Activated CD4-positive, CD25-positive, alpha-beta regulatory T cell treated with anti-CD3 and anti-CD28 coated beads, Interleukin-2, amount 50 U/mL, for 24 hours (primary cell): ENCODE measurements at regions not wholly inside any gene's neighbourhood (a gene's known extent, or its start where the extent isn't known, plus 50 kb on each side); places are given as distances from the start of the nearest gene placed in this dataset.

Experiments used
- ATAC-seq, 2 donors: fragments of 150-1000 bp; cut with Tn5 transposase; one replicate each; pipeline ENCODE4 v1.10.0; 2021; ENCODE audit warnings: mild to moderate bottlenecking in 1 of 2, moderate library complexity in 1 of 2

- ATAC-seq, result no peak
Measured at GRCh38 chr9:88696501-88696900, 161.5 kb downstream of the NXNL2 start.

- ATAC-seq, result no peak
Measured at GRCh38 chr9:88697764-88698432, 162.9 kb downstream of the NXNL2 start.

GRCh38 chr9:88702985-88703384 lies 168.0 kb downstream of the NXNL2 start:
- no peak for ATAC-seq

- ATAC-seq, result no peak
Measured at GRCh38 chr9:88706193-88707113, 171.5 kb downstream of the NXNL2 start.

GRCh38 chr9:88710449-88710848 lies 175.5 kb downstream of the NXNL2 start:
- no peak for ATAC-seq

GRCh38 chr9:88711719-88712118 lies 176.7 kb downstream of the NXNL2 start:
- ATAC-seq, result no peak

GRCh38 chr9:88712484-88712883 lies 177.5 kb downstream of the NXNL2 start:
- ATAC-seq, result no peak

- no peak for ATAC-seq
Measured at GRCh38 chr9:88713010-88713409, 178.0 kb downstream of the NXNL2 start.

- no peak for ATAC-seq
Measured at GRCh38 chr9:88716596-88717290, 181.8 kb downstream of the NXNL2 start.

GRCh38 chr9:88721025-88721424 lies 186.0 kb downstream of the NXNL2 start:
- ATAC-seq, result no peak

- no peak for ATAC-seq
Measured at GRCh38 chr9:88721495-88722279, 186.7 kb downstream of the NXNL2 start.

- no peak for ATAC-seq
Measured at GRCh38 chr9:88722753-88723152, 187.8 kb downstream of the NXNL2 start.

- ATAC-seq, result no peak
Measured at GRCh38 chr9:88723751-88724150, 188.8 kb downstream of the NXNL2 start.

GRCh38 chr9:88724331-88724730 lies 189.4 kb downstream of the NXNL2 start:
- no peak for ATAC-seq

GRCh38 chr9:88725300-88726019 lies 190.5 kb downstream of the NXNL2 start:
- no peak for ATAC-seq

GRCh38 chr9:88726803-88727202 lies 191.8 kb downstream of the NXNL2 start:
- no peak for ATAC-seq

- no peak for ATAC-seq
Measured at GRCh38 chr9:88730780-88731179, 195.8 kb downstream of the NXNL2 start.

GRCh38 chr9:88732128-88732527 lies 197.2 kb downstream of the NXNL2 start:
- no peak for ATAC-seq

- no peak for ATAC-seq
Measured at GRCh38 chr9:88733651-88734421, 198.9 kb downstream of the NXNL2 start.

GRCh38 chr9:88734527-88734926 lies 199.5 kb downstream of the NXNL2 start:
- ATAC-seq, result no peak

GRCh38 chr9:88736136-88736637 lies 201.2 kb downstream of the NXNL2 start:
- no peak for ATAC-seq
